Stimulated activated CD4-positive, alpha-beta T cell treated with anti-CD3 and anti-CD28 coated beads, Interleukin-15, amount 100 ng/mL, for 24 hours (primary cell): ENCODE measurements at regions not wholly inside any gene's neighbourhood (a gene's known extent, or its start where the extent isn't known, plus 50 kb on each side); places are given as distances from the start of the nearest gene placed in this dataset.

Source experiments
- DNase-seq: peaks from one replicate; pipeline ENCODE4 v3.0.0-alpha.2; 2020

DNA sequence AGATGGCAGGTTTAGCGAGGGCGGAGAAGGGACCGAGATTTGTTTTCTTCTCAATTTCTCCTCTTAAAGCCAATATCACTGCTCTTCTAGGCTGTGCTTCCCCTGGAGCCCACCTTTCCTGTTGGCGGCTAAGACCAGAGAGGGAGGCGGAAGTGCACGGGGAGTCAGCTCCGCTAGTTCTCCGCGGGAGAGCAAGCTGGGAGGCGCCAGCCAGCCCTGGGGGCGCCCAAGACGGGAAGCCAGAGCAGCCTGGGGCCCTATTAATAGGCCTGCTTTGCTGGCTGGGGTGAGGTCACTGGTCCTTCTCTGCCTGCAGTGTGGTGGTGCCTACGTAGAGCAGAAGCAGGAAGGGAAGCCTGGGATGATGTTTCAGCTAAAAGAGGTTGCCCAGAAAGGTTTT lies 61.6 kb downstream of the LSM5 start:
- DNase-seq: no peak

DNA sequence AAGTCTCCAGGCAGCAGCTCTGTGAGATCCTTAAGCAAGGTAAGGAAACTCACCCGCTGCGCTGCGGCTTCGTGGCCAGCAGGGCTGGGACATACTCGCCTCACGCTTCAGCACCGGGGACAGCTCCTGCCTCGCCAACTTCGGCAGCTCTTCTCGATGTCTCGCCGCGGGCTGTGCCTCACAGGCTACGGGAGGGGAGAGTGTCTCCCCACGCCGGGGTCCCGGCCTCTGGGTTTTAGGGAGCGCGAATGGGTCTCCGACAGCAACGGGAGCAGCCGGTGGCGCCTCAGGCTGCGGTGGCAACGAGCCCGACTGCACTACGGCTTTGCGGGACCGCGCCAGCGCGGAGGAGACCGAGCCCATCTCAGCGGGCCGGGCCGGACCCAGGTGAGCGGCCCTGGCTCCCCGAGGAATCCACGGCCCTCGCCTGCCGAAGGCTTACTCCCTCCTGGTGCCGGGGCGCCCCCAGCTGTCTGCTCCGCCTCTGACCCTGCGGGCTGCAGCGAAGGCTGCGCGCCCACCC lies 62.4 kb downstream of the LSM5 start:
- peak; percentile 78 for DNase-seq

DNA sequence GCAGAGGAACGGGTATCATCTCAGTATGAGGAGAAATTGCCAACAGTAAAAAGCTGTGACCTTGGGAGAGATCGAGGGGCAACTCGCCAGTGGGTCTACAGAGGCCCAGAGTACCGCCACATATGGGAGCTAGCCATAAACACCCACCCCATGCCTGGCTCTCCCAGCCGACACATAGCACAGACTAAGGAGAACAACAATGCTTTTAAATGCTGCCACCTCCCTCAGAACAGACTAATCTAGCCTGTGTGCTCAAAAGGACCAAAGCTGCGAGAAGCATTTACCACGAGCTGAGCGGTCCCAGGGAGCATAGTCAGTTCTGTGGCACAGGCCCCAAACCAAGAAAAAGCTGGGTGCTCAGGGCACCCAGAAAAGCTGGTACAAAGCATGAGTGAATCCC lies 73.3 kb downstream of the LSM5 start:
- DNase-seq: no peak

DNA sequence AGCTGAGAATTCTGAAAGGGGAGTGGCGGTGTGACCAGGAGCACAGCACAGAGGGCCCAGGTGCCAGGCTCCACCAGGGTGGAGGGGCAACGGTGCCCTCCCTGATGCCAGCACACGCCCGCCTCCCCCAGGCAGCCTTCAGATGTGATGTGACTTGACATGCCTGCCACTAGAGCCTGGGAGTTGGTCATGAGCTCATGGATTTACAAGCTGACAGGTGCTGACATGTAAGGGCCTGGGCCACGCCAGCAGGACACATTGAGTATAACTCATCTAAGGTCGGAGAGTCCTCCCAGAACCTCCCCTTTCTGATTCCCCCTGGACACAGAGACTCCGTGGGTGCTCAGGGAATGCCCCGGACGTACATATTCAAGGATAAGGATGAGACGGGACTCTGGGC lies 74.2 kb downstream of the LSM5 start:
- DNase-seq: no peak

DNA sequence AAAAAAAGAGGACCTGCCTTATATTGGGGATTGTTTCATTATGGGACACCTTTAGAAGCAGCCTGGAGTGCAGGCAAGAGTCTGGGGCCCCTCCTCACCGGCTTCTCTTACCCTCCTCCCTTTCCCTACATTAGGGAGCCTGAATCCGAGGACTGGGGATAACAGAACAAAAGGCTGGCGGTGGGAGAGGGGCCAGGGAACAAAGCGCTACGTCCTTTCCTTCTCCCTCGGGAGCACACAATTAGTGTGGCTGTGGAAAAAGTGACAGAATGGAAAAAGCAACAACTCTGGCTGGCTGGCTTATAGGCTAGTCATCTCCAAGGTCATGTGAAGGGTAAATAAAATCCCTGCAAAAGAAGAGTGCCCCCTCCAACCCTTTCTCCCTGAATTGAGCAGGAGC lies 74.7 kb downstream of the LSM5 start:
- no peak for DNase-seq

DNA sequence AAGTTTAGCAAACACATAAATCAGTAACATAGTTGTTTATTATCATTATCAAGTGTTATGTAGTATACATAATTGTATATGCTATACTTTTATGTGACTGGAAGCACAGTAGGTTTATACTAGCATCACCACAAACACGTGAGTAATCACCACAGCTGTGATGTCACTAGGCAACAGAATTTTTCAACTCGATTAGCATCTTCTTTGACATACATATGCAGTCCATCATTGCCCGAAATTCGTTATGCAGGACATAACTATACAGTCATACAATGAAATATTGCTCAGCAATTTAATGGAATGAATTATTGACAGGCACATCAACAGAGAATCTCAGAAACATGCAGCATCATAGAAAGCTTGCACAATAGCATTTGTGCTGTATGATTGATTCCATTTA lies 77.7 kb downstream of the LSM5 start:
- DNase-seq: no peak

DNA sequence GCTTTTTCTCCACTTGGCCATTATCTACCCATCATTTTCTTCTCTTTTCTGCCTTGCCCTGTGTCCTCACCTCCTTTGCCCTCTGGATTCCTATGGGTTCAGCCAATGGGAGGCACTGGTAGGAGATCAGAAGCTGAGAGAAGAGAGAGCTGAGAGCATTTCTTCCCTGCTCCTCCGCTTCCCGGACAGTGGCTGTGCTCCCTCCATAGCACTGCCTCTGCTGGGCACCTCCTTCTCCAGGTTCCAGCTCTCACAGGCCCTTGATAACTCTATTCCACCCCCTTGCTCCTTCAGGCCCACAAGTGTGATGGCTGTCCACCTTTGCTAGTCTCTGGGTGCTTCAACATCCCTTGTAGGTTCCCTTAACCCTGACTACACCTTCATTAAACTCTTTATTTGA lies 79.6 kb downstream of the LSM5 start:
- no peak for DNase-seq

DNA sequence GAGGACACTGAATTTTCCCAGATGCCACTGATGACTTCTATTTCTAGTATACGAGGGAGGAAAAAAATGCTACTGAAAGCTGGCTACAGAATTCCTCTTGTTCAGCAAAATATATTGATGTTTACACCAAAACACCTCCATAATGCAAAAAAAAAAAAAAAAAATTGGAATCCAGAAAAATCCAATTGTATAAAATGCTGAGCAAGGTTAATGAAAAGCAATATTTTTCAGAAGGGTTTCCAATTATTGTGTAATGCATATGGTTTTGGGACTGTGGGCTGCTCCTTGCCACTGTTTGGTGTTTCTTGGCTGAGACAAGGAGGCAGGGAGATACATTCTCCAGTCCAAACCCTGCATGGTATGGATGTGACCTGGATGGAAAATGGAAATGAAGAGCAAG lies 83.8 kb downstream of the LSM5 start:
- no peak for DNase-seq

DNA sequence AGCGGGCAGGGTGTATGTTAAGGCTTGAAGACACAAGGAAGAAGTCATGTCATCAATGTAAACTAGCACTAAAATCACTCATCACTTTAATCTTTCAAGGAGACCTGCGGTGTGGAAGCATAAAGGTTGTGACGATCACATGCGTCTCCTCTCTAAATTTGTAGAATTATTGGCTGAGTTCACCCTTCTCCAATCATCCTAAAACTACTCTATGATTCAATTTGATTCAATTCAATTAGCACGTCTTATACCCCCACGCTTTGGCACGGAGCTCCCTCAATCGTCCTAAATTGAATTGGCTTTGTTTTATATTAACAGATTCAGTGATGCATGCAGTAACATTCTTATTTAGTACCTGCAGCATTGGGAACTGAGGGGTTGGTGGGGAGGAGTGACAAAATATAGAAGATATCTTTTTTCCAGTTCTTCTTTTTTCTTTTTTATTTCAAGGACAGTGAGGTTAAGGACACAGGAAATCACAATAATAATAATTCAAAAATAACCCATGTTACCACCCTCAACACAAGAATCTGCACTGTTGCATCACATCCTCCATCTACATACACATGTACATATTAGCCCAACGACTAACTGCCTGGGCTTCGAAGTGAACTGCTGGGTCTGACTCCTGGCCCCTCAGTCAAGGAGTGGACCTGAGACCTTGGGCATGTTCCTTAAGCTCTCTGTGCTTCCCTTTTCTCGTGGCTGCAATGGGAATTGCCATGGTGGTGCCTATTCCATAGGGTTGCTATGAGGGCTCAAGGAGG lies 86.5 kb downstream of the LSM5 start:
- DNase-seq: no peak

DNA sequence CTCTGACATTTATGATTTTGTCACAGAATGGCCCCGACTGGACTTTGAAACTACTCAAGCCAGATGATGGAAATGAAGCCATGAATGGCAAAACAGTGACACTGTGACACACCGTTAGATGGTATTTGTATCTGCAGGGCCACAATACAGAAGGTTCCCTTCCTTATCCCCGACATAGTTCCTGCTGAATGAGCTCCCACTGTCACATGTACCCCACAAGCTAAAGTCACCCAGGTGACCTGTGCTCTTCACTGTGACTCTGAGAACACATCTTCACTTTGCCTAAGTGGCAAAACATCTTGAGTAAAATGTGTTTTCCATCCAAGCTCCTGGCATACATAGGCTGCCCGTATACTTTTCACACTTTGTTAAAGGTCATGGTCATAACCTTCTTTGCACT lies 89.5 kb downstream of the LSM5 start:
- DNase-seq: no peak

DNA sequence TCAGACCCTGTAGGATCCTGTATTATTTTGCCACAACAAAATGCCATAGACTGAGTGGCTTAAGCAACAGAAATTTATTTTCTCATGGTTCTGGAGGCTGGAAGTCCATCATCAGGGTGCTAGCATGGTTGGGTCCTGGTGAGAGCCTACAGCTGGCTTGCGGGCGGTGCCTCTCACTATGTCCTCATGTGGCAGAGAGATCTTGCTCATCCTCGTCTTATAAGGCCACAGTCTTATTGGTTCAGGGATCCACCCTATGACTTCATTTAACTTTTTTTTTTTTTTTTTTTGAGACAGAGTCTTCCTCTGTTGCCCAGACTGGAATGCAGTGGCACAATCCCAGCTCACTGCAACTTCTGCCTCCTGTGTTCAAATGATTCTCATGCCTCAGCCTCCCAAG lies 90.9 kb downstream of the LSM5 start:
- no peak for DNase-seq

DNA sequence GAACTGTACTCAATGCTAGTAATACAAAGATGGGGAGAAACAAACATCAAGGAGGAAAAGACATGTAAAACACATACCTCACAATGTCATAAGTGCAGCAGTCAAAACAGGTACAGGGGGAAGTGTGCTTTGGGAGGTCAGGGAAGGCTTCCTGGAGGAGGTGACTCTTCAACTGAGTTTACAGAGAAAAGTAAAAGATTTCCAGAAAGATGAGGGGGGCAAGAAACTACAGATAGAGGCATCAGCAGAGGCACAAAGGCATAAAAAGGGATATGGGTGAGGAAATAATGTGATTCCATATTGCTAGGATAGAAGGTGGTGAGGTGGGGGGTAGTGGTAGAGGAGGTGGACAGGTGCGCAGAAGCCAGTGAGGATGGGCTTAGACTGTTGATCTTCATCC lies 95.0 kb downstream of the LSM5 start:
- no peak for DNase-seq

DNA sequence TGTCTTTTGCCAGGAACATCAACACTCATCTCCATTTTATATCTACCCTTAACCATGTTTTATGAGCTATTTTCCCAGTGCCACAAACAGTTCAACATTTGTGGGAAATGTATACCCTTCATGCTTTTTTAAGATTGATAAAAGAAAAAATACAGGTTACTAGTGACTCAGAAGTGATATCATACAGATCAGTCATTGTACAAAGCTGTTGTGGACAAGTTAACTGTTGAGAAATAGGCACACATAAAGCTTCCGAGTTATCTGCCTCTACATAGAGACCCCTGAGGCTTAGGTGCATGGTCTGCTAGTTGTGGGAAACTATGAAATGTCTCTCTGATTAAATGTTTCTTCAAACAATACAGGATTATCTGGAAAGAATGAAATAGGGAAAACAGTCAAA lies 96.3 kb downstream of the LSM5 start:
- no peak for DNase-seq

DNA sequence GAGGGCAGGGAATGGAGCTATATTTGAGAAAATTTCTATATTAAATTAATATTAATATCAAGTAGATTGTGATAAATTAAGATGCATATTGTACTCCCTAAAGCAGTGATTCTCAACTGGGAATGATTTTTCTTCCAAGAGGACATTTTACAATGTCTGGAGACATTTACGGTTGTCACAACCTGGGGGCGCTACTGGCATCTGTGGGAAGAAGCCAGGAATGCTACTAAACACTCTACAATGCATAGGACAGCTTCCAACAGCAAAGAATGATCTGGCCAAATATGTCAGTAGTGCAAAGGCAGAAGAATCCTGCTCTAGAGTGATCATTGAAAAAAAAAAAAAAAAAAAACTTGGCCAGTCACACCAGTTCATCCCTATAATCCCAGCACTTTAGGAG lies 100.0 kb downstream of the LSM5 start:
- no peak for DNase-seq

DNA sequence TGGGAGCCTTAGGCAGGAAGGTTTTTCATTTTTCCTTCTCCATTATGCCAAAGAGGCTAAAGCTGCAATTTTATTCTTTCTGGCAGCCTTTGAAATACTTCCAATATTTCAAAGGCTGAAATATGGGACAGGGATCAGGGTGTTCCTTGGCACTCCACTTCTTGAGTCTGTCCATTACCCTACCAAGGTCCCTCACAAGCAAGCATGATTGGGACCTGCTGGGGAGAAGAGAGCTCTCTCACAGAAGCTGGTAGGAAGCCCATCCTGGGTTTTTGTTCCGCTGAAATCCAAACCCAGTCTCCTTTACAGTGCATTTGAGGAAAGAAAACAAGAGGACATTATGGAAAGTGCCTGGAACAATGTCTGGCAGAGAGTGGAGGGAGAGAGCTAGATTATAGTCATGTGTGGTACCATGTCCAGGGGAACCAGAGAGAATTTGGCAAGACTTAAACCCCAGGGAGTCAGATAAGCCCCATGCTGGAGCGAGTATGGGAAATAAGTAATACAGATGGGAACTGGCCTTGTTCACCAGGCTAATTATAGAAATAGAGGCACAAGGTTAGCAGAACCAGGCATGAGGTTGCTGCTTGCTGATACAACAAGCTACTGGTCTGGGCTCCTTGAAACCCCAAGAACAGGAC lies 104.7 kb downstream of the LSM5 start:
- DNase-seq: no peak

DNA sequence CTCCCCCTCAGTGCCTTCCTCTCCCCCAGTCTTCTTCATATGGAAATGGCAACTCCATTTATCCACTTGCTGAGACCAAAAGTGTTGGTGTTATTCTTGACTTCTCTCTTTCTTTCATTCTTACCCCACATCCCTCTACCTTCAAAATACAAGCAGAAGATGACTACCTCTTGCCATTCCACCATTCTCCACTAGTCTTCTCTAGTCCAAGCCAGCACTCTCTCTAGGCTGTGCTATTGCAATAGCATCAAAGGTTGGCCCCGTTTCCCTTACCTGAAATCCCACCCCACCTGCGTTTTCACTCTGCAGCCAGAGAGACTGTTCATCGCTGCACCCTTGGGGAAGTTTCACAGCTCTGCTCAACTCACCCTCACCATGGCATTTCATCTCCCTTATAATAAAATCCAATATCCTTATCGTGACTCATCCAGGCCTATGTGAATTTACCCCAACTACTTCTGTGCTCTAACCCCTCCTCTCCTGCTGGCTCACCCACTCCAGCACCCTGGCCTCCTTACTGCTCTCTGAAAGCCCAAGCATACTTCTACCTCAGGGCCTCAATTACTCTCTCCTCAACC lies 109.1 kb downstream of the LSM5 start:
- DNase-seq: no peak

DNA sequence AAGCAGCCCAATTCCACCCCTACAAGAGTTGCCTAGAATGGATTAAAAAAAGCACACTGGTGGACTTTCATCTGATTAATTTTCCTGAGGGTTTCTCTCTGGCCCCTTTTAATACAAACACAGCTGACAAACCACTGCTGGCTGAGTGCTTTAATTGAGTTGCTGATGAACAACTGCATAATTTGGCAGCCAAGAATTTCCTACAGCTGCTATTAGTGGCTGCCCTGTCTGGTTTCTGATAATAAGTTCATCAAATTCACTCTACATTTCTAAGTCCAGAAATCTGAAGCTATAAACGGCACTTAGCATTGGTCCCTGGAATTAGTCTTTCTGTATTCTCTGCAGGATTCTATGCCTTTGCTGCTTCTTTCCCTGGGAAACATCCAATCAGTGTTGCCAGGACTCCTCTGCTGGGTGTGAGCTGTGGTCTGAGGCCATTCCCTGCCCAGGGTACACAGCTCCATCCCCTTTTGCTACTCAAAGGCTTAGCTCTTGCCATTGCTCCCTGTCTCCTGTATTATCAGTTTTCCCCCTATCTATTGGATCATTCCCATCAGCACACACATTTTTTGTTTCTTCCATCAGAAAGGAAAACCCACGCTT lies 110.6 kb downstream of the LSM5 start:
- no peak for DNase-seq

DNA sequence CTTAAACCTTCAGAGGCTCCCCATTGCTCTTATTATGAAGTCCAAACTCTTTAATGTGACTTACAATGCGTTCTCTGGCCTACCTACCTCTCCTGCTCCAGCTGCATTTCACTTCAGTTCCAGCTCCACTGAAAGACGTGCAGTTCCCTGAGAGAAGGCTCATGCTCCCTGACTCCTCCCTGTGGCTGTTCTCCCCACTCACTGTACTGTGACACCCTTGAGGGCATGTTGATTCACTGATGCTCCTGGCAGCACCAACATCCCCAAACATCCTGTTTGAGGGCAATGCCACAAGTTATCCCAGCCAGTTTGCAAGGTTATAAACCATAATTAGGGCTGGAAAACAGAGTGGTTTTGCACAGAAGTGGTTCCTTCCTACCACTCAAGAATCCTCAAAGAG lies 111.2 kb downstream of the LSM5 start:
- DNase-seq: no peak

DNA sequence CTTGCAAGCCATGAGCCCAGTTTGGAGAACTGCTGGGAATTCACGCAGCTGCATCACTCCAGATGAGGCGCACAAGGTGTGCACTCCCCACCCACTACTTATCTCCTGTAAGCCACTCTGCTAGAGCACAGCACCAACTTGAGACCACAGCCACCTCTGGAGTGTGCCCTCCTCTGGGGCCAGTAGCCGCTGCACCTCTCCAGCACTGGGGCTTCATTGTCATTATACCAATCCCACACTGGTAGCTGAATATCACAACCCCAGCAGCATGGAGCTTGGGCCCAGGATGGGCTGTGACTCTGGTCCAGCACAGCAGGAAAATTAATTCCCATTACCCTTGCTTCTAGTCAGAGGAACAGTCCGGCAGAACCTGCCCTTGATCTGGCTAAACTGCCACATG lies 125.6 kb downstream of the LSM5 start:
- no peak for DNase-seq

DNA sequence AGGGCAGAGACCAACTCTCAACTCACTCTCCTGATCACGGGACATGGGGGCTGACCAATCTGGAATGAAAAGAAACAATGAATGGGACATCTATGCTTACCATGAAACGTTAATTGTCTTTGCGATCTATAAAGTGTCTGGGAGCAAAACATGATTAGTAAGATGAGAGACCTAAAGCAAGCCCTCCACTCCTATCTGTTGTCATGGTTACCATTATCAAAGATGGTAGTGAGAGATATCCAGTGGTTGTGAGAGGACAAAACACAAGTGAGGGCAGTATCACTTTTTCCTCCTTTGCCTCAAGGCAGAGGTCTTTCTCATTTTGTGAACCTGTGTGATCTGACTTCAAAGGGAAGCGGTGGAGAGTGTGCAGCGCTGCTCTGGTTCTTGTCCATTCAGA lies 130.1 kb downstream of the LSM5 start:
- DNase-seq: no peak

DNA sequence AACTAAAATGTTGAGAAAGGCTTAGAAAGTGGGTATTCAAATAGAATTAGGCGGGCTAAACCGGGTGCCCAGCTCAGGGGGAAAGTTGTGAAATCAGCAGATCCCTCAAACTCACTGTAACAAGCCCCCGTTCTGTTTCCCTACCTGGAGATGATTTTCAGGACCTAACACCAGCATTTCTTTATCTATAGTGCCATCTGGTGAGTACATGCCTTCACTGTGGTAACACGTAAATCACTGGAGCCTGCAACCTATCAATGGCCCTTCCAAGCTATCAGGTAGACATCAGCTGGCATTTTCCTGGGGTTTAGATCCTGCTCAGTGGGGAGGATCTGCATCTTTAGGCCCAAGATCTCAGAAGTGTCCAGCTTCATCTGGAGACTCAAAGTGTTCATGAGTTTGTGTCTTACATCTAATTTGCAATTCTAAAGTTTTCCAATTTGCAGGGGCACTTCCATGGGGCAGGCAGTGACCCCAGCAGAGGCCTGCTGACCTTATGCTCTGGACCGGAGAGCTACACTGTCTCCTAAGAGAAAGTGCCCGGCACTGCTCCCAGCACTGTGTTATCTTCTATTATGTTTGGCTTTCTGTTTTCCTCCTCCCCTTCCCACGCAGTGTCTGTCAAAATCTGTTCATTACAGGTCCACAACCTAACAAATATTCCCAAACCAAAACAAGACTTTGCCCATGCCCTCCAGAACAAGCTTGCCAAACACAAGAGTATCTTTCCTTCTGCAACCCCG lies 132.5 kb downstream of the LSM5 start:
- no peak for DNase-seq

DNA sequence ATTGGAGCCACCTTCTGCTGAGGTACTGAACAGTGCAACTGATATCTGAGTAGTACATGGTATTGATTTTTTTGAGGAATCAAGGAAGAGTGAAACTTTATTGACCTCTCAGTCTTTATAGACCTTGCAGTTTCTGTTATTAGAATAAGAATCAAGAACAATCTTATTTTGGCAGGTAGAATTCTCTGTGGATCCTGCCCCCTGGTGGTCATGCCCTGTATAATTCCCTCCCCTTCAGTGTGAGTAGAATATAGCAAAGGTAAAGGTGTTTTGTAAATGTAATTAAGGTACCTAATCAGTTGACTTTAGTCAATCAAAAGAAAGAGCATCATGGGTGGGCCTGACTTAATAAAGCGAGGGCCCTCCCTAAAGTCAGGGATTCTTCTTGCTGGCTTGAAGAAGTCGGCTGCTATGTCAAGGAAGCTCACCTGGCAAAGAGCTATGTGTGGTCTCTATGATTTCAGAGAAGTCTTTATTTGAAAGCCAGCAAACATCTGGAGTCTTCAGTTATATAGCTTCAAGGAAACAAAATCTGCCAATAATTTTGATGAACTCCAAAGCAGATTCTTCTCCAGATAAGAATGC lies 142.8 kb downstream of the LSM5 start:
- peak; percentile 50 for DNase-seq

DNA sequence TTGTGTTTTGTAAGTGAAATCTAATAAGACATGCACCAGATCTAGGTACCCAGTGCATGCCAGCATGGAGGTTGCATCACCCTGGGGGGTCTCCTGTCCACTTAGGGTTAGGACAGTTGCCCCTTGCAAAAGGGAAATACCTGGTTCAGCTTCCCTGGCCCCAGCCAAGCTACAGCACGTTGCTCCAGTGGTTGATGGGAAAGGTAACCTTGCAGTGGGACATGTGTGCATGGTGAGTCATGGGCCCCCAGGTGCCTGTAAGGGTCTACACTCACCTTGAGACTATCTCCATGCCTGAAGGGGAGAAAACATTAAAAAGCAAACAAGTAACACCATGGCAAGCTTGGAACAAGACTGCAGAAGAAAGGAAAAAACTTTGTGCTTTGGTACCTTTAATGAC lies 143.9 kb downstream of the LSM5 start:
- no peak for DNase-seq
